GM21825 (cell line): ENCODE measurements at regions not wholly inside any gene's neighbourhood (a gene's known extent, or its start where the extent isn't known, plus 50 kb on each side); places are given as distances from the start of the nearest gene placed in this dataset.

Experiments used
- ATAC-seq: cut with Tn5 transposase; IDR thresholded peaks from one replicate; pipeline ENCODE4 v1.9.1; 2021; ENCODE audit warnings: mild to moderate bottlenecking, moderate library complexity; ENCODE audit not compliant: unreplicated experiment

DNA sequence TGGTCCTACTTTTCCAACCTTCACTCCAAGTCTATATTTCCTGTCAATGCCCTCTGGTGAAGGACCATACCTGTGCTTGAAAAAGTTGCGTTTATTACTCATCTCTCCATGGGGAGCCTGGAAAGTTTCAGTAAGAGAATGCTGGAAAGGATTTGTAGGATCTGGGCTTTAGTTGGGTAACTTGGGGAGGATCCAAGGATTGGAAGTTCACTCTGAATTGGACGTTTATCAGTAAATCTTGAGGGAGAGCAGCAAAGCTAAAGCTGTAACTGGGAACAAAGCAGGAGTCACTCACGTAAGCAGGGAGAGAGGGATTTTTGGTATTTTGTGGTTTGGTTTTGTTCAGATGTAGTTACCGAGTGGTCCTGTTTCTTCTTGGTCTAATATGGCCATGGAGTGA is 51.4 kb upstream of the NPVF start:
- no peak for ATAC-seq

DNA sequence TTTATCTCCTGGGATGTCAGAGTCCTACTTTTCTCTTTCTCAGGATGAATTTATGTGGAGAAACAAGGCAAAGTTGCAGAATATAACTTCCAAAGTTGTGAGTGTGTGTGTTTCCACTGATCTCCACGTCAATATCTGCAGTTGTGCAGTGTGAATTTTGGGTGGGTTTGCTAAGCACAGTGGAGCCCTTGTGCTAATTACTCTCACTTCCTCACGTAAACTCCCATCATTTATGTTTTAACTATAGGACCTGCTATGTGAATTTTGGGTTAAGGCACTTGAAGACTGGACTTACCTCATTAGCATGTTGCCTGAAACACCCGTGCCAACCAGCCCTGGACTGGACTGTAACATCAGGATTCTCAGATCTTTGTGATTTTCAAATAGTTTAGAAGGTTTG is 51.9 kb upstream of the NPVF start:
- ATAC-seq, result no peak

DNA sequence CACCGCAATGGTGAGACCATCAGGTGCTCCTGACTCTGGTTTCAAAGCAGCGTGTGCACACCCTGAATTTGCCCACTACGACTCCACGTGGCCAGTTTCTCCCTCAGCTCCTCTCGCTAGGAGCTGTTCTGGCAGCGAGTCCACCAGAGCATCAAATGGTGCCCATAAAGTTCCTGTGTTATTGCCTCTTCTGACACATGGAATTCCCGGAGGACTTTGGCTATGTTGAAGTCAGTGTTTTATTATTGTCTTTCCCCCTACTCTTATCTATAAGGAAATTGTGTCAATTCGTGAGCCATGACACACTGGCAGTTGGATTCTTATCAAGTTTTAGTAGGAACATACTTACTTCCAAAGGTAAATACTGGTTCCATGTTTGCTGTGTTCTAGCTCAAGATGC is 53.9 kb upstream of the NPVF start:
- no peak for ATAC-seq

DNA sequence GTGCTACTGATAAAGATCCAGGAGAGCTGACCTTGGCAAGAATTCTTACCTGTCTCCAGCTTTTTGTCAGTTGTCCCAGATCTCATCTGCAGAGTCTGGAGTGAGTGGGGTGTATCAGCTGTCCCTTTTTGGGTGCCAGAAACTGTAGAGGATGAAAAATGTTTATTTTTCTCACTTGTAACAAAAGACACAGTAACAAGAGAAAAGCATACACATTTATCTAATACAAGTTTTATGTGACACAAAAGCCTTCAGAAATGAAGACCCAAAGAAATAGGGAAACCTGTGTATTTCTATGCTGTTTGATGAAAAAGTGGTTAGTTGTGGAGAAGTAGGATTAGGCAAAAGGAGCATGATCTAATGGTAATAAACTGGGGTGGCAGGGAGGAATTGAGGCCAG is 58.5 kb upstream of the NPVF start:
- no peak for ATAC-seq

DNA sequence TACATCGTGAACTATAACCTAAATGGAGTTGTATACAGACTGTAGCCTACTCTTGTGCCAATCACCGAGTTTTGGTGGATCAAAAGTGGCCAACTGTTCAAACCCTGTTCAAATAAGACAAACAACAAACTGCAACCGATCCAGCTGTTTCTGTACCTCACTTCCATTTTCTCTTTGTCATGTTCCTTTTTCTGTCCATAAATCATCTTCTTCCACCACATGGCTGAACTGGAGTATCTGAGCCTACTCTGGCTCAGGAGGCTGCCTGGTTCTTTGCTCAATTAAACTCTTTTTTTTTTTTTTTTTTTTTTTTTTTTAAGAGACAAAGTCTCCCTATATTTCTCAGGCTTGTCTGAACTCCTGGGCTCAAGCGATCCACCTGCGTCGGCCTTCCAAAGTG is 59.0 kb upstream of the NPVF start:
- no peak for ATAC-seq

DNA sequence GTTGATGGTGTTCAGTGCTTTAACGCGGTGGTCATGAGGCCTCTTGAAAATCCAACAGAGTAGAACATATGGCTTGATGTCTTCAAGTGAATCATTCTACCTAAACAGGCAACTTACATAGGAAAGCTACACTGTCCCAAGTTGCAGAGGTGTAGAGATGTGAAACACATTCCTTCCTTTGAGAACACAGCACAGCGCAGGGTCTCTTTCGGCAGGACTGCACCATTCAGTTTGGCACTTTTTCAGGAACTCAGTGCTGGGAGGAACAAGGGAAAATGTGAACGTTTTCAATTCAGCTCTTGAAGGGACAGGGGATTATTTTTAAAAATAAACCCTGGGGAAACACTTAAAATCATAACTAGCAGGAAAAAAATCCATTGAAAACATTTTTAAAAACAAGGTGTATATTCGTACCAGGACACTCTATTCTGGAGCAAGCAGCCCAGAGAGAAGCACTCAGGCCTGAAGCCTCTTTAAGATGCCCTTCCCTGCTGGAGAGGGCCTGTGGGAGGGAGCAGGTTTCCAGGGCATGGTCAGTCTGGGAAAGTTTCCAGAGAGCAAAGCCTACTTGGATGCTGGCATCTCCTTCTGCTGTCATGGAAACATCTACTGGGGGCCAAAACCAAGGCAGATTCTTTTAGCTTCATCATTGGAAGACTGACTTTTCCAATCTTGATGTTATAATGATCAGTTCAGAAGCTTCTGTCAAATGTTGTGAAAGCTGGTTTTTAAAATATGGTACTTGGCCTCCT is 60.4 kb upstream of the NPVF start:
- ATAC-seq, result no peak

DNA sequence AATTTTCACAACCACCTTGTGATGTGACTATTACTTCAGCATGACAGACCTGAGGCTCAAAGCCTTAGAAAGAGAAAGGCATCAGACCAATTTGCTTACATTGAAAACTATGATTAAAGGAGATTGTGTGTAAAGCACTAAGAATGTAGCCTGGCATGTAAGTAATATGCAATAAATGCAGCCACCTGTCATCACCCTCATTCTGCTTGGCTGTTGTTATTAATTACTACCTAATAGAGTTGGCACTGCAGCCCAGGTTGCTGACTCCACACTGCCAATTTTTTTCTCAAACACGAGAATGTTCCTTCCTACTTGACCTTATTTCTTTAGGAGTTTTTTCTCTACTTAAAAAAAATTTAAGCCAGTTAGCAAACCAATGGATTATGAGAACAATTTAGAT is 61.2 kb upstream of the NPVF start:
- no peak for ATAC-seq

DNA sequence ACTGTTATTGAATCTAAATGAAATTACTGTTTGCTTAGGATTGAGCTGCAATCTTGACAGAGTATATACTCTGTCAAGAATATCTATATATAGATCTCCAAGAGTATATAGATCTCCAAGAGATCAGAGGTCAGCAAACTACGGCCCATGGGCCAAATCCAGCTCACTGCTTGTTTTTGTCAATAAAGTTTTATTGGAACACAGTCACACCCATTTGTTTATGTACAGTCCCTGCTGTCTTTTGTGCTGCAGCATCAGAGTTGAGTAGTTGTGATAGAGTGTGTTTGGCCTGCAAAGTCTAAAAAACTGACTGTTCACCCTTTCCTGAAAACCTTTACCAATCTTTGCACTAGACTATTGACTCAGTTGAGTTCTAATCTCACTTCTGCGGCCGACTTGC is 66.3 kb upstream of the NPVF start:
- no peak for ATAC-seq

DNA sequence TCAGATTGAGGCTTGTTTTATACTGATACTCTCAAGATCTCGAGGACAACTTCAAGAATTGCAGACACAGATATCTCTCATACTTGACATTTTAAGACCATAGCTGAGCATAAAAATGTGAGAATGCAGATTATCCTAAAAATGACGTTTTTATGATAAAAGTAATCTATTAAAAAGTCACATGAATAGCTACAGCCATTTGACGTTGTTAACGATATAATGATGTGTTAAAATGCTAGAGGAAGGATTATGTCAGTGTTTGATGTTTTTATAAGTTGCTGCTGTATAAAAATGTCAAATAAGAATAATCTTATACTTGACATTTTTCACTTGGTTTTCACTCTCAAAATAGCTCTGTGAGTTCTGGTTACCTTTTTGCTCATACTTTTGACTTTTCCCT is 67.1 kb upstream of the NPVF start:
- ATAC-seq, result no peak

DNA sequence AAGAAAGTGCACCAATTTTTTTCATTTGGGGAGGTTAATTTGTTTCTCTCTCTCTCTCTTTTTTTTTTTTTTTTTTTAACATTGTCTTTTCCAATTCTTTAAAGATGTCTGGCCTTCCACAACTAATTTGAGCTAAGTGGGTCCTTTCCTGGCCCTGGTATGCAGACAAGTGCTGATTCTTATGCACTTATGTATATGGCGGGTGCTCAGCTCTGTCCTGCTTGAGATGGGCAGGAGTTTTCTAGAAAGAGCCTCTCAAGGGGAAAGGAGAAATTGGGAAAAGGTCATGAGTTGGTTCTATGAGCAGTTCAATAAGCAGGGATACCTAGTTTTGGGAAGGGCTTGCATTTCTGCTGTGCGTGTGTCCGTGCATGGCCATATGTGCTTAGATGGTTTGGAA is 67.8 kb upstream of the NPVF start:
- ATAC-seq, result no peak

DNA sequence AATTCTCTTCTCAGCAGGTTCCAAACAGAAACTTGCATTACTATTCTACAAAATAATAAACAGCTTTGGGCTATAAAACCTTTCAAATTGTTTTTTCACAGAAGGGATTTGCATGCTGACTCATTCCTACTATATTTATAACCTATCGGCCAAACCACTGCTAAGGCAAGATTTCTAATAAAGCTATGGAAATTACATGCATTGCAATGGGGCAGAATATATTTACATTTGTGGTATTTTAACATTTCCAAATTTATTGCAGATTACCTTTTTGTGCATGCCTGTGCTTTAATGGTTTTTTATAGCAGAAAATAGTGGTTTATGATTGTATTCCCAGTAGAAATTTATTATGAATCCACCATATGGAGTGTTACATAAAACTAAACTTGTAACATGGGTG is 69.0 kb upstream of the NPVF start:
- no peak for ATAC-seq

DNA sequence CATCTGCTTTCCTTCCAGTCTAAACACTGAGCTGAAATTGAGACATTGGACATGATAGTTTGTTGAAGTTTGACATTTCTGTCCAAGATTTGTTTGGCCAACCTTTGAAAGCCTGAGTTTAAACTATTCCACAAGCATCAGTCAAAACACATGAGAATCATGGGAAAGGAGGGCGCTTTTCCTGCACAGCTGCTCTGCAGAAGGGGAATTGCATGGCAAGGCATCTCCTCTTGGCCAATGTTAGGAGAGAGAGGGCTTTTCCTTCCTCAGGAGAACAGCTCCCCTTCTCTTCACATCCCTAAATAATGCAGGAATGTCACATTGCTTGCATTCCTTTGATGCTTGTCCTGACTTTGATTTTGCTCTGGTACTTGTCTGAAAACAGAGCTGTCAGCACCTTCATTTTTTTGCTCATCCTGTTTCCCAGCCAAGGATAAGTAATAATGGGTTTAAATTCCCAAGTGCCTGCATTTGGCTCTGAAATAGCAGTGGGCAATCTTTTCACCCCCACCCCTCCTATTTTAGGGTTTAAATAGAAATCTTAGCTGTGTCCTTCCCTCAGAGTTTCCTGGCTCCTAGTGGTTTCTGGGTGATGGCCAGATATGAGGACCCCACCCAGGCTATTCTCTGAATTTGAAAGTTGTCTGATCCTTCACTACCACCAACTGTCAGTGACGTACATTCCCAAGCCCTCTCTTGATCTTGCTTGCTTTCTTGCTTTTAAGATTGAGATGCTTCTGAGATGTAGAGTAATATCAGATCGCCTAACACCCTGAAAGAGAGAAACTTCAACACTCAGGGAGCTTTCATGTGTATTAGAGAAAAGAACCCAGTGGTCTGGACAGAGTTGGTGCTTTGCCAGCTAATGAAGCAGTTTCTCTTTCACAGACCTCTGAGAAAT is 75.2 kb upstream of the NPVF start:
- no peak for ATAC-seq

DNA sequence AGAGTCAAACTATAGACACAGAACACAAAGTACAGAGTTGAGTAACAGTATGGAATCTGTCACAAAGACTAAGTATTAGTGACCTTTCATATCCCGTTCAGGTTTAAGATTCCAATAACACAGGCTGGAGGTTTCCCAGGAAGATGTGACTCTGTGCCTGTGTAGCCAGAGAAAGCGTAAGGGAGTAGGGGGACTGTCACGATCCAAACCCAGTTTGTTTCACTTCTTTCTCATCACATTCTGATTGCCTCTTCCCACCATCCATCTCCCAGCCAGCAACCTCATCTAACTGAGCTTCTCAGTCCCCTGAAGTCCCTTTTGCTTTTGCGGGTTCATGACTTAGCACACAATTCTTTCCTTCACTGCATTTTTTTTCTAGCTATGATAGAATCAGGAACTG is 76.4 kb upstream of the NPVF start:
- no peak for ATAC-seq

DNA sequence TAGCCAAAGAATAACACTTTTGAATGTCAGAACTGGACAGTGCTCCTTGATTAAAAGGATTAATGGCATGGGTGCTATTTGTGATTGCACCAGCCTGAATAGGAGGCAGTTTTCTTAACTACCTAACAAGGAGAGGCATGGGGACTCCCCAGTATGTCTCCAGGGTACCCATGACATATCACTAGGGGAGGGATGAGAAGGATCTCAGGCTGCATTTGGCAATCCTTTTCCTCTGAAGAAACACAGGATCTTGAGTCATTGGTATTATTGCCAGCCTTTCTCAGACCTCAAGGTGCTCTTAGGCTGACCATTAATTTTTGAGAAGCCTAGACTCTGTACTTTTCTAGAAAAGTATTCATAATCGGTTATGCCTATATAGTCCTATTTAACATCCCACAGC is 77.5 kb upstream of the NPVF start:
- ATAC-seq, result no peak

DNA sequence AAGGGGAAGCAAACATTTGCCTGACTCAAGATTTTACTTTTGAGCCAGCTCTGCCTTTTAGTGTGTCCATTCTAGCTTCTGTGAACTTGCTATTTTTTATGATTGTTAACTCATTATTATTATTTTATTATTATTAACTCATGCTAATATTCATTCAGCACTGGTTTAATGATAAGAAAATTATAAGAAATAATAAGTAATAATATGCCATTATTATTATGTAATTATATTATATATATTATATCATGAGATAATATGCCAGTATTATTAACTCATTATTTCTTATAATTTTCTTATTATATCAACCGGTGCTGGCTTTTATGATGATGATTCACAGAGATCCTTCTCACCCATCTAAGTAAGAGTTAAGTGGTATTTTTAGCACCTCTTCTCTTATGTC is 79.3 kb upstream of the NPVF start:
- ATAC-seq, result no peak

DNA sequence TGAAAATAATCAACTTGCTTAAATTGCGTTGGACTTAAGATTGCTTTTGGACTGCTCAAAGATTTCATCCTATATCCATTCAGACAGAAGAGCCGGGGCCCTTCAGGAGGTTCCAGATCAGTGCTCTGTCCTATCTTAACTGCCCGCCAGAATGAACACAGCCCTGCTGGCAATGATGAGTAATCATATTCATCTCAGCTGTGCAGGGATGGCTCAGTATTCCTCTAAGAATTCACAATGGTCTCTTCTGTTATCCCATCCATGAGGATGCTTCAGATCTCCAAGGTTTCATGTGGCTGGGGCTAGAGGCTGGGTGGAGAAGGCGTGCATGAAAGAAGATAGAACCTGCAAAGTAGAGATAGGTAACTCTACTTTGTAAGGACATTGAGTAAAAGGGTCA is 80.0 kb upstream of the NPVF start:
- no peak for ATAC-seq

DNA sequence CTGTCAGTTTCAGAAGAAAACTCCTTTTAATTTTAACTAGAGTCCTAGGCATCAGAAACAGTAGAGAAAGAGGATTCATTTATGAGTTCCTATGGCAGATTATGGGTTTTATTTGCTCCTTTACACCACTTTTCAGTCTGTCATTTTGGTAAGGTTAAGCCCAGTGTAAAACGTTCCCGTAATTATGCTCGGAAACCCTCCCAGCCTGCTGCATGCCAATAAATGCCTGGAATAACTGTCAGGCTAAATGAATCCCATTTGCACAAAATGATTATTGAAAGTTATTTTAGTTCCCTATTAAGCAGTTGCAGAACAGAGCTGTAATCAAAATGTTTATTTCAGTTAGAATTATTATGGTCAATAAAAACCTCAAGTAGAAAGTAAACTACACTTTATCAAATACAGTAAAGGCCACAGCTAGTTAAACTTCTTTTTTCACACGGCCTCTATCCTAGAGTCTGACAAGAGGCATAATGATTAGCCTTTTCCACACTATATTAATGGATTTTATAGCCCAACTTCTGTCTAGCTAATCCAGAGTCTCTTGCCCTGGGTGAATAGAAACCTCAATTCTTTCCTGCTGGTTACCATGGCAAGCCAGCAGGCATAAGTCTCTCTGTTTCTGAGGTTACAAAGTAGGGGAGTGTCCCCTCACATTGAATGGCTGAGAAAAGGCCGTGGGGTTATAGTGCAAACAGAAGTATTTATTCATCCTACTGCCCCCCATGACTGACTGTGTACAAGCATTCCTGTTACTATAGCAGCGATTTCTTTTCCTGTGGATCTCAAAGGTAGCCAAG is 80.8 kb upstream of the NPVF start:
- ATAC-seq, result no peak

DNA sequence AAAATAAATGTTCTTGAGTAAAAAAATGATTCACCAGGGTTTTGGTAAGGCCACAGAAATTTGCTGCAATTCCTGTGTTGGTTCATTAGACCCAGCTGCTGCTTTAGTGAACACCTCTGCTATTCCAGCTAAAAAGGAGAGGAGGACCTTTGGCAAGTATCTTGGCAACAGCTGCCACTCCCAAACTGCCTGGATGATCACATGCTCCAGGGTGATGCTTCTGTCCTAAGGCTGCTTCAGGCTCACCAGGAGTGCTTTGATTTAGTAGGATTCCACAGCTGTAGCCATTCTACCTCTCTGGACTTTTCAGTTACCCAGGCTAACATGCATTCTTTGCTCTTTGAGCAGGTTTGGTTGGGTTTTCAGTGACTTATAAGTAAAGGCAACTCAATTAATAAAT is 82.6 kb upstream of the NPVF start:
- no peak for ATAC-seq

DNA sequence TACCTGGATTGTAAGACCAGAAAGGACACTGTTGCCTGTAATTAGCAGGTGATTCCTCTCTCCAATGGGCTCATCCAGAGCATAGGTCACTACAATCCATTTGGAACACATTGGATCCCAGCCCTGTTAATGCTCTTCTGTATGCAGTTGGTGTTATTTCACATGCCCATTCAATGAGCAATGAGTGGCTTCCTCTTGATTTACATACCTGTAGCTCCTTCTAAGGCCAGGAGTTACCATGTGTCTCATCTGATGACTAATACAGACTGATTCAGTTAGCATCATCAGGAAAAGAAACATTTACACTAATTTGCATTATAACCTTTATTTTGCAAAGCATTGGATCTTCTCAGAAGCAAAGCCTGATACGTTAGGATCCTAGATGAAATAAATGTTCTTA is 83.1 kb upstream of the NPVF start:
- ATAC-seq, result no peak

DNA sequence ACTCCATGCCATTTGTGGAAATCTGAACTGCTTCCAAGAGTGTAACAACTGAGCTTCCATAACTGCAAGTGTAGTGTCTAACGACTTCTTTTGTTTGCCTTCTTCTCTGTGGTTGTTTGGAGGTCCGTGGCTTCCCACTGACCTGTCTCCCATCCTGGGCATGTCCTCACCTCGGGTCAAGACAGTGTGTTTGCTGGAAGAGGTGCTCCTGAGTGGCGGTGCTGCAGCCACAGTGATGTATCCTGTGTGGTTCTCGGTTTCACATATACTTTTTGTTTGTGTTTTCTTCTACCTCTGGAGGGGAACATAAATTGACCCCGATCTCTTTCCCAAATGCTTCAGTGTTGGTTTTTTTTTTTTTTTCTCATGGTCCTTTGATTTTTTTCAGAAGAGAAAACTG is 84.7 kb upstream of the NPVF start:
- ATAC-seq, result no peak

DNA sequence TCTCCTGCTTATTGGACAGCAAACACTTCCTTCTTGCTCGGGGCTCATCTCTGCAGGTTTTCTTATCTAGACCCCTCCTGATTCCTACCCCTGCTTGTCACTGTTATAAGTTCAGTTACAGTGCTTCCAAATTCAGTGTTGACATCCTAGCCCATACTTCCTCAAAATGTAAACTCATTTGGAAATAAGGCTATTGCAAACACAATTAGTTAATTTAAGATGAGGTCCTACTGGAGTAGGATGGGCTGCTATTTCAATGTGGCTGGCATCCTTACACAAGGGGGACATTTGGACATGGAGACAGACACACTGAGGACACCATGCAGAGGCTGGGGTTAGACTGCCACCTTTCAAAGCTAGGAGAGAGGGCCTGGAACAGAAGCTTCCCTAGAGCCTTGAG is 85.2 kb upstream of the NPVF start:
- no peak for ATAC-seq
